GM12878 (cell line): ENCODE measurements at regions not wholly inside any gene's neighbourhood (a gene's known extent, or its start where the extent isn't known, plus 50 kb on each side); places are given as distances from the start of the nearest gene placed in this dataset.
"Not testable (repeated sequence)": the region's sequence is repeated elsewhere in the genome, so short reads cannot be mapped to it uniquely, and the experiment has no call there.

ENCODE experiments used
- BRCA1 ChIP-seq: IDR thresholded peaks from 2 replicates; pipeline ENCODE4 v1.6.1; 2011; ENCODE audit warnings: low read depth, low read length, improper control_type of control experiment
- CBFB ChIP-seq: IDR thresholded peaks from 2 replicates; pipeline ENCODE4 v1.6.1; 2016; ENCODE audit warnings: antibody characterized with exemption, low read depth
- CHD2 ChIP-seq: IDR thresholded peaks from 2 replicates; pipeline ENCODE4 v1.6.1; 2011; ENCODE audit warnings: low read depth, low read length, improper control_type of control experiment, borderline replicate concordance
- SIN3A ChIP-seq: IDR thresholded peaks from 2 replicates; pipeline ENCODE4 v1.6.1; 2012; ENCODE audit warnings: low read depth, low read length, improper control_type of control experiment
- SP1 ChIP-seq: IDR thresholded peaks from one replicate; pipeline ENCODE4 v1.6.1; 2011; ENCODE audit warnings: low read depth, low read length
- TAF1 ChIP-seq: IDR thresholded peaks from 2 replicates; pipeline ENCODE4 v1.6.1; 2011; ENCODE audit warnings: mild to moderate bottlenecking, low read depth, low read length, borderline replicate concordance
- YY1 ChIP-seq: IDR thresholded peaks from 2 replicates; pipeline ENCODE4 v1.6.1; 2011; ENCODE audit warnings: low read depth, mild to moderate bottlenecking, low read length
- TF ChIP-seq, protein P1 (sequence below), 3 experiments: IDR thresholded peaks in 2 of 3; conservative IDR thresholded peaks in 1 of 3; 2 replicates each; pipeline ENCODE4 v1.5.1; 2011; ENCODE audit warnings: low read depth in 3 of 3, low read length in 3 of 3, mild to moderate bottlenecking in 3 of 3, control low read depth in 2 of 3, moderate library complexity in 2 of 3, inconsistent platforms in 1 of 3, mixed read lengths in 1 of 3; ENCODE audit not compliant: control insufficient read depth in 2 of 3, insufficient read depth in 1 of 3; ENCODE audit errors: extremely low read depth in 1 of 3

DNA sequence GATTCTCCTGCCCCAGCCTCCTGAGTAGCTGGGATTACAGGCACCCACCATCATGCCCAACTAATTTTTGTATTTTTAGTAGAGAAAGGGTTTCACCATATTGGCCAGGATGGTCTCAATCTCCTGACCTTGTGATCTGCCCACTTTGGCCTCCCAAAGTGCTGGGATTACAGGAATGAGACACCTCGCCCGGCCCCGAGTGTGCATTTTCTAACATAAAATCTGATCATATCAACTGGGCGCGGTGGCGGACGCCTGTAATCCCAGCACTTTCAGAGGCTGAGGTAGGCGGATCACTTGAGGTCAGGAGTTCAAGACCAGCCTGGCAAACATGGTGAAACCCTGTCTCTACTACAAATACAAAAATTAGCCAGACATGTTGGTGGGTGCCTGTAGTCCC, 745.5 kb upstream of the TPTE start:
- not testable (repeated sequence) for TF ChIP-seq BRCA1, SIN3A, SP1, CBFB, TAF1, YY1, CHD2
- TF ChIP-seq, protein P1, sequence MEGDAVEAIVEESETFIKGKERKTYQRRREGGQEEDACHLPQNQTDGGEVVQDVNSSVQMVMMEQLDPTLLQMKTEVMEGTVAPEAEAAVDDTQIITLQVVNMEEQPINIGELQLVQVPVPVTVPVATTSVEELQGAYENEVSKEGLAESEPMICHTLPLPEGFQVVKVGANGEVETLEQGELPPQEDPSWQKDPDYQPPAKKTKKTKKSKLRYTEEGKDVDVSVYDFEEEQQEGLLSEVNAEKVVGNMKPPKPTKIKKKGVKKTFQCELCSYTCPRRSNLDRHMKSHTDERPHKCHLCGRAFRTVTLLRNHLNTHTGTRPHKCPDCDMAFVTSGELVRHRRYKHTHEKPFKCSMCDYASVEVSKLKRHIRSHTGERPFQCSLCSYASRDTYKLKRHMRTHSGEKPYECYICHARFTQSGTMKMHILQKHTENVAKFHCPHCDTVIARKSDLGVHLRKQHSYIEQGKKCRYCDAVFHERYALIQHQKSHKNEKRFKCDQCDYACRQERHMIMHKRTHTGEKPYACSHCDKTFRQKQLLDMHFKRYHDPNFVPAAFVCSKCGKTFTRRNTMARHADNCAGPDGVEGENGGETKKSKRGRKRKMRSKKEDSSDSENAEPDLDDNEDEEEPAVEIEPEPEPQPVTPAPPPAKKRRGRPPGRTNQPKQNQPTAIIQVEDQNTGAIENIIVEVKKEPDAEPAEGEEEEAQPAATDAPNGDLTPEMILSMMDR (IDR thresholded peaks at IDR 0.05 in 2 of 3, conservative IDR thresholded peaks at IDR 0.05 in 1 of 3; ENCODE audit: control insufficient read depth in 2 of 3, extremely low read depth in 1 of 3, insufficient read depth in 1 of 3, low read depth in 3 of 3, low read length in 3 of 3) = not testable (repeated sequence)
